T1000 (cell line): ENCODE measurements at regions not wholly inside any gene's neighbourhood (a gene's known extent, or its start where the extent isn't known, plus 50 kb on each side); places are given as distances from the start of the nearest gene placed in this dataset.

Experiments
- DNase-seq: peaks from one replicate; lab custom pipeline; 2025; ENCODE audit warnings: mixed read lengths; lab: John Stamatoyannopoulos, UW

DNA sequence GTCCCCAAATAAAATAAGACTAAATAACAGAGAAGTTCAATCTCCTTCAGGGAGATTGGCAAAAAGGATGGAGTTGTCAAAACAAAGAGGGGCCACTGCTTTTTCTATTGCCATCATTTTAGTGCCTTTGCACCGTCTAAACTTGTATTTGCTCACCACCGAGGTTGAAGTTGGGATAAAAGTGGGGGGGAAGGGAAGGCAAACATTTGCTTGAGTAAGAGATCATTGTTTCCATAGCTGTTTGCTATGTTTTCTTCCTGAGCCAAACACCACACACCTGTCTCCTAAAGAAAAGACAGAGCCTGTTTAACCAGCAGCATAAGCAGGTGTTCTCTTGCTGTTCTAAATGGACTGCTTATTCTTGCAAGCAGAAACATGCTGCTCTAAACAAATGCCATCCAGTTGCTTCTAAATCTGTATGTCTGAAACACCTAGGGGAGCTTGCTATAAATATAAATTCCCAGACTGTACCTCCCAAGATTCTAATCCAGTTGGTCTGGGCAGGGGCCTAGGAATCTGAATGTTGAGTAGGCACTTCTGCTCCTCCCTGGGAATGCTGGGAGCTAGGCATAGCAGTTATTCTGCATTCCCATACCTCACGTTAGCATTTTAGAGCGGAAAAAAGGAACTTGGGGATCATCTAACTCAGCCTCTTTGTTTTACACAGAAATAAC, 179.4 kb upstream of the ARL4C start:
- no peak for DNase-seq

DNA sequence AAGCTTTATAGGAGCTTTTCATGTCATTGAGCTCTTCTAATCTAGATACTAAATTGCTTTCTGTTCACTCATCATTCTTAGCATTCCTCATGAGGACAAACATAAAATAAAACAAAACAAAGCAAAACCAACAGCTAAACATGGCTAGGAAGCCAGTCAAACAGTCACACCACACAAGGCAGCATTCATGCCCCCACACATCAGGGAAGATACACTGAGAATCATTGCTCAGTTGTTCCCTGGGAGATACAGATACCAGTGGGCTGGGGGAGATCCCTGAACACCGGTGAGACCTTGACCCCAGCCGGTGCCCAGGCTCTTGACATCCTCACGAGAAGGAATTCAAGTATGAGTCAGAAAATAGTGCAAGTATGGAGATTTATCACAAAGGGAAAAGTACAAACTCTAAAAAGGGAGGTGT, 177.9 kb upstream of the ARL4C start:
- peak; percentile 14 for DNase-seq

DNA sequence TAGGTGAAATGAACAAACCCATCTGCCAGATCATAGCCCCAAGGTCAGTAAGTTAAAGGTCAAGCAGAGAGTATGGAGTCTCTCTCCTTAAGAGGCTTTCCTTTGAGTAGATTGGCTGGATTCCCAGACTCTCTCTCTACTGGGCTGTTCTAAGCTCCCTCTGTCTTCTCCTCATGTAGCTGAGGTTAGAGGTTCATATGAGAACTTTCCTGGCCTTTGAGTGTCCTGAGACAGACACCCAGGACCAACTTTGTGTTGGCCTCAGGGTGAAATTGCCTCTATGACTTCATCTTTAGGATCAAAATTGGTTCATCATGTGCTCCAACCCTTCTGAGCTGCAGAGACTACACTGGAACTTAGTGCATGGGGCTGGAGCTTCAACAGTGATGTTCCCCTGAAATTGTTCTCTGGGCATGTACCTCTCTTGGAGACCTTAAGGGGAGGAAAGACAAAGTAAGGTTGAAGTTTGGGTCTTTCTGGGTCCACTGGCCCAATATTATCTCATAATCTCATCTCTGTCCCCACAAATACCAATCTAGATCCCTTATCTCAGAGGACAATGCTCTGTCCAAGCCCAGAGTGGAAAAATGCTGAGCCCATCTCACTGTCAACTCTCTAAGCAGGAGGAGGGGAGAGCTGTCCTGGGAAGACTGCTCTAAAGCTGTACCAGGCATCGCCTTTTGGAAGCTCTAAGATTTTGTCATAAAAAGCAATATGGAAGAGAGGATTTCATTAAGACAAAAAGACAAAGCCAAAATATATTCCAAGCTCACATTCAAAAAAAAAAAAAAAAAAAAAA, 177.3 kb upstream of the ARL4C start:
- DNase-seq, result no peak

GRCh38 chr2:234673501-234673900, 176.6 kb upstream of the ARL4C start:
- DNase-seq, result no peak

- DNase-seq, result no peak
These were observed 175.7 kb upstream of the ARL4C start for GRCh38 chr2:234672498-234673150.

- no peak for DNase-seq
These were observed 174.8 kb upstream of the ARL4C start for GRCh38 chr2:234671716-234672115.

DNA sequence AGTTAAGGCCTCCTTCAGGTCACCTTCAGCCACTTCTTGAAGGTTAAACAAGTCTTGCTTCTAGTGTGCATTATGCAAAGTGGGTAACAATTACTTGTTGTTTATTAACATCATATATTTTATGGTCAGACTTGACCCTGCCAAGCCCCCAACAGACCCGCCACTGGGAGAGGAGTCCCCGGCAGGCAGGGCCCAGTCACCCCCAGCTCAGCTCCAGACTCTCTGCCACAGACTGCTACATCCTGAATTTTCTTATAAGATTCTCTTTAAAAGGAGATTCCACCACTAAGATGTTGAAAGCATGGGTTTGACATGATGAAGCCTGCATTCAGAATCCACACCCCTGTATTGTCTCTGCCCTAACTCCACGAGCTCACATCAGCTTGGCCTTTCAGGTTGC, 174.3 kb upstream of the ARL4C start:
- no peak for DNase-seq

- no peak for DNase-seq
These were observed 173.9 kb upstream of the ARL4C start for GRCh38 chr2:234670806-234671205.

DNA sequence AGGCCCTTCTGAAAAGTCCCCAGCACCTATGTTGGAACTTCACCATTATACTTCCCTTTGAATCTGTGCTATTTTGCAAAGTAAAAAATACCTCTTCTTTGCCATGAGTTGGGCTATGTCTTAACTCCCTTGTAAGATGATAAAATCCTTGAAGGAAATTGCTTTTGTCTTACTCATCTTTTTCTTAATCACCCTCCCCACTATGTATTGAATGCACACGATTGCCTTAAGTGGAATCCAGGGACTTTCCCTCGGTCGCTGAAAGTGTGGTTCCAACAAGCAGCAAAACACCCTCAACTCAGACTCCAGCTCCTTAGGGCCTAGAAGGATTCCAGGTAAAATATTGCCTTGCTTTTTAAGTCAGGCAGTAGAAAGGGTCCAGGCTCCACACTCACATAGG, 173.2 kb upstream of the ARL4C start:
- no peak for DNase-seq

DNA sequence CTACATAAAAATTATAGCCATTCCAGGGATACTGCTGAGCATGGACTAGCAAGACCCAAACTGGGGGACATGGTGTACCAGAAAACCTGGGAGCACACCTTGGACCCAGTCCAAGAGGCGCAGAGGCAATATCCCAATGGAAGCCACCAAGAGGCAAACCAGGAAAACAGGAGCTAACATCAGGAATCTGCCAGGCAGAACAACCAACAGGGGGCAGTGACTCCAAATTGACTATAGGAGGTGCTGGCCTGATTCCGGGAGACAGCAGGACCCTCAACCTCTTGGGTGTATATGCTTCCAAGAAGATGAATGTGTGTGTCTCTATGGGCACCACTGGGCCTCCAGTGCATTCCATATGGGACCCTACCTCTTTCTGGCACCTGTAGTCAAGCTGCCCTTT, 172.7 kb upstream of the ARL4C start:
- DNase-seq, result no peak

DNA sequence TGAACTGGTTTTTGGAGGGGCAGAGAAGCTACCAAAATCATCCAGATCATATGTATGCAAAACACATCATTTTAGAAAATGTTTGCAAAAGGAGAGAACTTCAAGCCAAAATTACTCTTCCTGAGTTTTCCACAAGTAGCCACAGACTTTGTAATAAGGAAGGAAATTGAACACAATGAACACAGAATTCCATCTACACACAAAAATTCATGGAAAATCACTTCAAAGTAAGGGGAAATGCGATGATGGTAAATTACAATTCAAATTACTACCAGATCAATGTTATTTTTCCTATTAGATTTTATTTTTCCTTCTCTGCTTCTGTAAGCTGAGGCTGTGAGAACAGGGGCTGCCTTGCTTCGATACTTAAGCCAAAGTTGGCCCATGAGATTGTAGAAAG, 172.1 kb upstream of the ARL4C start:
- DNase-seq, result no peak

DNA sequence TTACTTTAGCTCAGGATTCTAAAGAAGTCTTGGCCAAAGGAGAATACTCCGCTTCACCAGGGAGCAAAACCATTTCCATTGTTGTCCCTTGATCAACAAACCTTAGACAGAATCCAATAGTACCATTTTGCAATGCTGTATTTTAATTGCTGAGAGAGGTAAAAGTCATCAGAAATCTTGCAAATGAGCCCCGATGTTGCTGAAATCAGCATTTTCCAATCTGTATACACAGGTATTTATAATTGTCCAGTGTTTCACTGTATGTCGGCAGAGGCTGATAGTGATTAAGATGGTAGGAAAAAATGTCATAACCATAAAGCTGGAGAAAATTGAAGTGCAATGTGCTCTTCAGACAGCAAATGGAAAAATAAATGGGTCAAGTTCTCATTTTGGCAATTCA, 170.0 kb upstream of the ARL4C start:
- no peak for DNase-seq

DNA sequence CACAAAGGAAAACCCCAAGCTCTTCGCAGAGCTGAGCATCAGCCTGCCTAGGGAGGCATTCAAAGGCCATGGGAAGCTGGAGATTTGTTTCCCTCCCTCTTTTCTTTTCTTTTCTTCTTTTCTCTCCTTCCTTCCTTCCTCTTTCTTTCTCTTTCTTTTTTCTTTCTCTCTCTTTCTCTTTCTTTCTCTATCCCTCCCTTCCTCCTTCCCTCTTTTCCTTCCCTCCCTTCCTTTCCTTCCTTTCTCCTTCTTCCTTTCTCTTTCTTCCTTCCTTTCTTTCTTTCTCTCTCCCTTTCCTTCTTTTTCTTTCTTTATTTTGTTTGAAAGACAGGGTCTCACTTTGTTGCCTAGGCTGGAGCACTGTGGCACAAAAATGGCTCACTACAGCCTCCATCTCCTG, 168.4 kb upstream of the ARL4C start:
- no peak for DNase-seq

DNA sequence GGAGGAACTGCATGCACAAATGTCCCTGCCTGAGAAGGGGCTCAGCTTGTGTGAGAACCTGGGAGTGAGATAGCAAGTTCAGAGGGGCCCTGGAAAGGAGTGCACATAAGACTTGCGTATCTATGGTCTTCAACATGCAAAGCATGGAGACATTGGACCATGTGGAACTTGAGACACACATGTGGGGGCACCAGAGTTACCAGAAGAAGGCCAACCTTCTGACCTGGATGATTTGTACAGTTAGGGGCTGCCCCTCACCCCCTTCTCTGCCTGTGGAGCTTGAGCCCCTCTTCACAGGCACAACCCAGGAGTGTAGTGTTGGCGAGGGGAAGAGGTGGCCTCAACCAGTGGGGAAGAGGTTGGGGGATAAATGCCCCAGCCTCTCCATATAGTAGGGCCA, 165.0 kb upstream of the ARL4C start:
- DNase-seq, result no peak

DNA sequence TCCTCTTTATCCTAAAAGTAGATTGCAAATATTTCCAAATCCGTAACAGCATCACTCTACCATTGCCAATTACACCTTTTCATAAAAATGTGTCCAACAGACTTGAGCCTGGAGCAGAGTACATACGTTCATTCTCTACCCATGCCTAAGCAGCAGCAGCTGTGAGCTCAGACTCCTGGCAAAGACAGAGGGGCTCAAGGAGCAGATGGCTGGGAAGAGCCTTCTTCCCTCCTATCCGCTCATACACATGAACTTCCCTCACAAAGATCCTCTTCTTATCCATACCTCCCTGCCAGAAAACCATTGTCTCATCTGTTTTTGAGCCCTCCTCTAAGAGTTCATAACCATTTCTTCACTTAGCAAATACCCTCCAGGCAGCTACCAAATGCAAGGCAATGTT, 164.3 kb upstream of the ARL4C start:
- no peak for DNase-seq

DNA sequence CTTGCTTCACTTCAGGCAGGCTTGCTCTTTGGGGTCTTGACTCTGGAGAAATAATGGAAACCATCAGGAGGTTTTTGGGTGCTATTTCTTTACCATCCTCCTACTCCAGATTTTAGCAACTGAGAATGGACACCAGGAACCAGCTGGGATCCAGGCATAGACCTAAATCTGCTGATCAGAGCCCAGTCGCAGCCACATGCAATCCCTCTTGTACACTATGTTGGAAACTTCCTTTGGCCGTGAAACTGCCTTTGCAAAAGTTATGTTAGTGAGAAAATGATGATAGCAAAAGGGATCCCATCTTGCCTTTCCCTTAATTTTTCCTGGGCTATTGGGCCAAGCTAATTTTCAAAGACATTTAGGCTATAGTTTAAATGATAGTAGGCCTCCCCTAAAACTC, 158.8 kb upstream of the ARL4C start:
- no peak for DNase-seq

- DNase-seq, result no peak
These were observed 154.0 kb upstream of the ARL4C start for GRCh38 chr2:234650911-234651310.

DNA sequence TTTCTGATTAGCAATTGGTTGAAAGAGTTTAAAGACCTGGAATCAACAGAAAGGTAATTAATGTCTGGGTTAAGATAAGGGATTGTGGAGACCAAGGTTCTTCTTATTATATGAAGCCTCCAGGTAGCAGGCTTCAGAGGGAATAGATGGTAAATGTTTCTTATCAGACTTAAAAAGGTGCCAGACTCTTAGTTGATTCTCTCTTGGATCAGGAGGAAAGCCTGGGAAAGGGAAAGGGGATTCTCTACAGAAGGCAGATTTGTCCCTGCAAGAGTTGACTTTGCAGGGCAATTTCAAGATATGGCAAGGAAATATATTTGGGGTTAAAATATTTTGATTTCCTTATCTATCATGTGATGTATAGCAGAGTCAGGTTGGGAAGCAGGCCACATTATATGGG, 153.1 kb upstream of the ARL4C start:
- DNase-seq, result no peak

GRCh38 chr2:234643407-234643806, 146.5 kb upstream of the ARL4C start:
- DNase-seq, result no peak

GRCh38 chr2:234641086-234641485, 144.2 kb upstream of the ARL4C start:
- no peak for DNase-seq

GRCh38 chr2:234640657-234641056, 143.8 kb upstream of the ARL4C start:
- no peak for DNase-seq

- no peak for DNase-seq
These were observed 142.1 kb upstream of the ARL4C start for GRCh38 chr2:234638966-234639365.

DNA sequence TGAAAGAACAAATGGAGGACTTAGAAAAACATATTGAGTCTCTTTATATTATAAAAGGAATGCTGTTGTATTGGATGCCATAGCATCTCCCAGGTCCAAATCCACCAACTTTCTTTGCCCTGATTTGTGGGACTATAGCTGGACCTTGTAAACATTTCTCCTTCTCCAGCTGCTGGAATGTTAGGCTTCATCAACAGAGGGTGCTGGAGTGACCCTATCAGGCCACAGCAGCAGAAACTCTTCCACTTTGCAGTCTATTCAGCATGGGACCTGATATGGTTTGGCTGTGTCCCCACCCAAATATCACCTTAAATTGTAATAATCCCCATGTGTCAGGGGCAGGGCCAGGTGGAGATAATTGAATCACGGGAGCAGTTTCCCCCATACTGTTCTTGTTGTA, 138.4 kb upstream of the ARL4C start:
- no peak for DNase-seq
